Embryonic facial prominence (tissue), 1 donor: ENCODE measurements at regions not wholly inside any gene's neighbourhood (a gene's known extent, or its start where the extent isn't known, plus 50 kb on each side); places are given as distances from the start of the nearest gene placed in this dataset.

ENCODE experiments used
- DNase-seq: peaks from one replicate; pipeline ENCODE4 v3.0.0-alpha.2; 2016; ENCODE audit errors: extremely low spot score

DNA sequence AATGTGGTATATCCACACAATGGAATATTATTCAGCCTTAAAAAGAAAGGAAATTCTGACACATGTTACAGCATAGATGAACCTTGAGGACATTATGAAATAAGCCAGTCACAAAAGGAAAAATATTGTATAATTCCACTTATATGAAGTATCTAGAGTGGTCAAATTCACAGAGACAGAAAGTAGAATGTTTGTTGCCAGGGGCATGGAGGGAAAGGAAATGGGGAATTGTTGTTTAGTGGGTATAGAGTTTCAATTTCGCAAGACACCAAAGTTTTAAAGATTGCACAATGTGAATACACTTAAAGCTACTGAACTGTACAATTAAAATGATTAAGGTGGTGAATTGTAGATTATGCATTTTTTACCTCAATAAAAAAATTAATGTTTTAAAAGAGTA lies 92.9 kb downstream of the TXNL1 start:
- DNase-seq, result no peak

DNA sequence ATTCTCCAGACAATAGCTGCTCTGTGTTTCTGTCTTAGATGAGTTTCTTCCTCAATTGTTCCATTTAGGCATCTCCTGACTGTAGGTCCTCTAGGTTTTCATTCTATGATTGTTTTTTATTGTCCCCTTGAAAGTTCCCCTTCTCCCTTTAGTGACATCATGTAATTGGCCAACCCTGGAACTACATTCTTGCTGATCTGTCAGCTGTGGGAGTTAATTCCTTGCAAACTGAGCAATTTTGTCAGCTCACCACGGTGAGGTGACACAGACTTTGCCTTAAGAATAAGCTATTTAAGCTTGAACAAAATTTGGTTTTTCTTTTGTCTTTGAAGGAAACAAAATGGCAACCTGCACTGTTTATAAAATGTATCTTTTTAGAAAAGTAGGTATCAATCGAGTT lies 95.9 kb downstream of the TXNL1 start:
- DNase-seq, result no peak

DNA sequence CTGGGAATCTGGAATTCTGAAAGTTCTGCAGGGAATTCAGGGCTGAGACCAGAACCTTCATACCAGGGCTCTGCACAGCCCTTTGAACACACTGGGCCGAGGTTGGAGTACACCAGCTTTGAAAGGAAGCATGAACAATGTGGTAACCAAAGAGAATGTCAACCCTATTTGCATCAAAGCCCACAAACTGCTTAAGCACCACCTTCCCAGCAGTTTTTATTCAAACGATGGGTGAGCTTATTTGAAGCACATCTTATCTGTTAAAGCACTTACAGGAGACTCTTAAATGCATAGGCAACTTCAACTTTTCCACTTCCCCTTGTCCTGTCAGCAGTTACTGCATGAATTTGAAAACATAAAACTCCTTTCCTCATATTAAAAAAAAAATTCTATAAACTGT lies 96.6 kb downstream of the TXNL1 start:
- no peak for DNase-seq

DNA sequence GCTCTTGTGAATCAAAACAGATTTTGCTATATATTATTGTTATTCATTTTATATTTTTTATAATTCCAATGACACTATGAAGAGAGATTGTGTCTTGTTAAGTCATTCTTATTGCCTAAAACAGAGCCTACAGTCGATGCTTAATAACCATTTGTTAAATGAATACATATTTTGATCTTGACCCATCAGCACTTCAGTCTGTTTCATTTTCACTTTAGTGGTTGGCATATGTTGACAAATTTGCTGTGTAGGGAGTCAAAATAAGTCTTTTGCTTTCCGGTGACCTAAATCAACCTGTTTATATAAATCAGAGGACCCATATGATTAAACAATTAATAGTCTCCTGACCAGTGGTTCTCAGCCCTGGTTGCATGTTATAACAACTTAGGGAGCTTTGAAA lies 97.1 kb downstream of the TXNL1 start:
- DNase-seq, result no peak

DNA sequence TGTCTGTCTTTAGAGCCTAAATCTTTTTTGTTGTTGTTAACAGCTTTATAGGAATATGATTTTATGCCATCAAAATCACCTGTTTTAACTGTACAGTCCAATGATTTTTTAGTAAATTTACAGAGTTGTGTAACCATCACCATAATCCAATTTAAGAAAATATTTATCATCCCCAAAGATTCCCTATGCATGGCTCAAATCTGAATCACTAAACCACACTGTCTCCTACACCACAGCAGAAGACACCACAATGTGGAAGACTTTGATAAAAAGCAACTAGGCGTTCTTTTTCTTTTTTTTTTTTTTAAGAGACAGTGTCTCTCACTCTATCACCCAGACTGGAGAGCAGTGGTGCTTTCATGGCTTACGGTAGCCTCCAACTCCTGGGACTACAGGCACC lies 99.6 kb downstream of the TXNL1 start:
- DNase-seq, result no peak

DNA sequence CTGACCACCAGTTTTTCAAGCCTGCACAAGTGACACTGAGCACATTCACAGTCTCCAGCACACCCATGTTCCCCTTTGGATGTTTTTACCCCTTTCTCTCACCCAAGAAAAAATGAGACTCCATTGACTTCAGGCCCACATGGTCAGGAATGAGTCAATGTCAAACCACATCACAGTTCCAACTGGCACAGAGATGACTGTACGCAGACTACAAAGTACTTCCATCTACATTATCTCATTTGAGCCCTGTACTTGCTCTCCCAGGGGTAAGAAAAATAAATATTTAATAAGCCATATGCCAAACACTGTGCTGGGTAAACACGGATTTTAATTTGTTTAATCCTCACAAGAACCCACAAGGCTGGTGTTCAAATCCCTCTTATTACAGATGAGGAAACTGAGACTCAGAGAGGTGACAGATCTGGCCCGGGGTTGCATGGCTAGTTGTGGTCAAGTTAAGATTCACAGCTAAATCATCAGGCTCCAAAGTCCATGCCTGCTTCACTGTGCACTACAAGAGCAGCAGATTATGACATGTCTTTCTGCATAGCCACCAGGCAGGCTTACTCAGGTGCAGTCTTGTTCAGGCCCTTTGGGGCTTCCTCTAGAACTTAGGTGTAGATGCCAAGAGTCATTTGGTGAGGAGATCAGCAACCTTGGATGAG lies 106.1 kb downstream of the TXNL1 start:
- no peak for DNase-seq

DNA sequence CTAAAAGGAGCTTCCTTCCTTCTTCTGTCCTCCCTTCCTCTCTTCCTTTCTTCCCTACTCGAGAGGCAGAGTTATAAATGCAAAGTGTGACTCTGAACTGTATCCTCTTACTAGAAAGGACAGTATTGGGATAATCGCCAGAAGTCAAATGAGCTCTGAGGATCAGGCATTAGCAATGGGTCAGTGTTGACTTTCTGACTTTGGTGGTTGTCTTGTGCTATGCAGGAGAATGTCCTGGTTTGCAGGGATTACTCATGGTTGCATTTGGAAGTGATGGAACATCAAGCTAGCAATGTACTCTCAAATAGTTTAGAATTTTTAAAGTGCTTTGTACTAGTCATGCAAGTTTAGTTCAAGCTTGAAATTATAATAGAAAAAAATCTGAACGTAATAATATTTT lies 115.6 kb downstream of the TXNL1 start:
- no peak for DNase-seq

DNA sequence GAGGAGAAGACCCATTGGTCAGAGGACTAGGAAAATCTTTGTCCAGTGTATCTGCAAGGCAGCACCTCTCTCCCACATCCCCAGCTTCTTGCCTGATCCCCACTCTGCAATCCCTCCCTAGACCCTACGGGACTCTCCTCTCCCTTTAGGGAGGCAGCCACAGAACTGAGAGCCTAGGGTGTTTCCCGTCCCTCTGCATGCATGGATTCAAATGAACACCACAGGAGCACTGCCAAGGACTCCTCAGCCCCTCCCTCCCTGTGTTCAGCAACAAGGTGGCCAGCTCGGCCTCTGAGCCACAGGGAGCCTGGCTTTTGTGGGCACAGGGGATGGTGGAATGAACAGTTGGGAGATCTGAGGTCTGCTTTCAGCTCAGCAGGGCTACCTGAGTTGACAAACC lies 117.1 kb downstream of the TXNL1 start:
- no peak for DNase-seq

DNA sequence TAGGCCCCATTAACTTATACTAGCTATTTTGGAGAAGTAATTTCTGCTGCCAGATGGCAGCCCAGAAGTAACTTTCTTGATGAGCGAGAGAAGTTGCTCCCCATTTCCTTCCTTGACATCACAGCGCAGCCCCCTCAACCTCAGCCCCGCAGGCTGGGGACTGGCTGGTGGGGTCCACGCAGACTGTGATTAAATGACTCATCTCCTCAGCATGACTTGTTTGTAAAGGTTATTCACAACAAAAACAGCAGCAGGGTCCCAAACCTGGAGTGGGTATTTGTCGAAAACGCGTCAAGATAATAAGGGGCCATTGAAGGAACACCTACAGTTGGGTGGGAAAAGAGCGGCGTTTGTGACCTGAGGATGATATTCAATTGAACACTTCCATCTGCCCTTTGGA lies 120.6 kb downstream of the TXNL1 start:
- DNase-seq, result no peak

DNA sequence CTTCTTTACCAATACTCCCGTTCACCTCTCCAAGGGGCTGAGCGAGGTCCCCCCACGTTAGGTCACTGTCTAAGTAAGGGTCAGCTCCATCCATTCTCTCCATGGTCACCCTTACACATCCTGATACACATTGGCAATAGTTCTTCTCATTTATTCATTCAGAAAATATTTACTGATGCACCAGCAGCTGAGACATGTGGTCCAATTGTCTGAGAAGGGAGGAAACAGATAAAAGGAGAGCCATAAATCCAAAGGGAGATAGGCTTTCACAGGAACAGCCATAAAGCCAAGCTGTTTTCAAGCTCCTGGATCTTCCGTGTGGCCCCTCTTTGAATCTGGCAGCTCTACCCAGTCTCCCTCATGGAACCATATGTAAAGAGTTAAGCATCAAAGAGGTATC lies 121.2 kb downstream of the TXNL1 start:
- no peak for DNase-seq

DNA sequence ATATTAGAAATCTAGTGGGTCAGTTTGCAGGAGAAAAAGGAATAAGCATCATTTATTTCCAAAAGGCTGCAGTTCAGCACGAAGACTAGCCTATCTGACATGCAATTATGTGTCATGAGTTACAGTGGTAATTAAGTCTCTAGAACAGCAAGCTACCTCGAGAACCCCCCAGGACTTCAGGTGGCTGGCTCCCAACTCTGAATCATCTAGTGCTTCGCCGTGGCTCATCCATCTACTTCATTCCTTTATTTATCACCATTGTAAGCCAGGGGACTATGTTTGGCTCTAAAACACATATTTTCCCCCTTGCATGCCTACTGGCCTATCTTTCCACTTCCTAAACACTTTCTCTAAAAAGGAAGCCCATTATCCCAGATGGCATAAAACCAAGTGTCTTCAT lies 121.6 kb downstream of the TXNL1 start:
- no peak for DNase-seq

DNA sequence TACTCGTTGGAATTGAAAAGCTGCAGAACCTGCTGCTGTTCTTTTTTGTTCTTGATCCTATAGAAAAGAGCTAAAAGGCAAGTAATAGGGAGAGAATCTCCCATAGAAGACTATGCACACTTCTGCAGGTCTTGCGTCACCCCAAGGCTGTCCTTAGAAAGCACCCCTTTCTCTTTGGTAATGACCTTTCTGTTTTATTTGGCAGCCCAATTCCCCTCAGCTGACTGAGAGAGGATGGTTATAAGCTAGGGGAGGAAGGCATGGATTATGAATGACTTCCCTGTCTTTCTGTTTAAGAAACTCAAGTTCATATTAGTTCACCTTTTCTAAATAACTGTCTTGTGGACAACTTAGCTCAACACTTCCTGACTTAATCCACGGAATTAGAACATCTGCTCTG lies 122.9 kb downstream of the TXNL1 start:
- no peak for DNase-seq

DNA sequence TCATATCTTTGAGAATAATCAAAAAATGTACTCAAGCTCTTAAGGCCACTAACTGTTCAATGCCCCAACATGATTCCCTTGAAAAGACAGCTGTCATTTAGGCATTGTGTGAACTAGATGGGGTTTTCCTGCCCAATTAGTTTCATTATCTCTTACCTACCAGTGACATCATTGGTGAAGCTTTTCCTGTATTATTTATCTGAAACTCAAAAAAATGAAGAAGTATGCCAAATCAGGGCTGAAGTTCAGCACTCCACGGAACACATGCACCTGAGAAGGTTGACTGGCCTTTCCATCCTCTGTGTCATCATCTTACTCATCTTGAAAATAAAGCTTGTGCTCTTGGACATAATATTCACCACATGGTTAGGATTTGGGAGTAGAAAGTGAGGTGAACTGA lies 126.4 kb downstream of the TXNL1 start:
- DNase-seq, result no peak

DNA sequence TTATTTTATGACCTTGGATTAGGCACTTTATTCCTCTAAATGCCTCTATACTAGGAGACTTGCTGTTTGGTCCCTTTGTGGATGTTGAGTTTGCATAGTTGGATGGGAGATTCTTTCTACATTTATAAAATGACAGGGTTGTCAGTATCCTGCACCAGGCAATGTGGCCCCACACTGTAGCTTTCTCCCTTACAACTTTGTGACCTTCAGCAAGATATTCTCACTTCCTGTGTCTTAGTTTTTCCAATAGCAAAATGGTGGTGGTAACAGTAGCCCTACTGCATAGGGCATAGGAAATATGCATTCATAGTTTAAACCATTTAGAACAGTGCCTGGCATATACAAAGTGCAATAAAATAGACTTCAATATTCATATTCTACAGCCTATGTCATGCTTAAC lies 128.3 kb downstream of the TXNL1 start:
- no peak for DNase-seq

DNA sequence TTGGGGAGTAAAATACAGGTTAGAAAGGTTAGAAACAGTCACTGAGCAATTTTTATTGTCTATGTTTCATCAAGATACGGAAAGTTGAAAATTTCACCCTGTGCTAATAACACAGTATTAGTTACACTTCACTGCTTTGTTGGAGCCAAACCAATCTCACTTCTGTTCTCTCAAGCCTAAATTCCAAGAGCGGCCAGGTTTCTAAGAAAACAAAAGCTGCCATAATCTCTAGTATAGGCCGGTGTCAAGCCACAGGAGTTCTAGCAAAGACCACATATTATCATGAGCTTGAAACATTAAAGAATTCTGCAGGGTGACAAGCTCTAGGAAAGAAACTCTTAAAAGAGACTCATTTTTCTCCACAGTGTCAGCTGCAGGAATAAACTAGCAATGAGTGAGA lies 128.7 kb downstream of the TXNL1 start:
- DNase-seq, result no peak

DNA sequence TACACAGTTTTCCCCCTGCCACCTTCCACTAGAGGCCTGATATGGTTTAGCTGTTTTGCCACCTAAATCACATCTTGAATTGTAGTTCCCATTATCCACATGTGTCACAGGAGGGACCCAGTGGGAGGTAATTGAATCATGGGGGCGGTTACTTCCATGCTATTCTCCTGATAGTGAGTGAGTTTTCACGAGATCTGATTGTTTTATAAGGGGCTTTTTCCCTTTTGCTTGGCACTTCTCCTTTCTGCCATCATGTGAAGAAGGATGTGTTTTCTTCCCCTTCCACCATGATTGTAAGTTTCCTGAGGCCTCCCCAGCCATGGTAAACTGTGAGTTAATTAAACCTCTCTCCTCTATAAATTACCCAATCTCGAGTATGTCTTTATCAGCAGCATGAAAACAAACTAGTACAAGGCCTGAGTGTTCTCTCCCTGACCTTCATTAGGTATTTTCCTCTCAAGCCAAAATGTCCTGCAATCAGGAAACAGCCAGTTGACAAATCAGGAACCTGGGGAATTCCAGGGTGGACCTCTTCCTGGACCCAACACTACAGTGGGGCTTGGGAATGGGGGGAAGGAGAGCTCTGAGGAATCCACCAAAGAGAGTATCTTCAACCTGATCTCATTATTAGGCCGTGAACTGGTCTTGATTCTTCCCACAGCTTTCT lies 129.9 kb downstream of the TXNL1 start:
- DNase-seq, result no peak

DNA sequence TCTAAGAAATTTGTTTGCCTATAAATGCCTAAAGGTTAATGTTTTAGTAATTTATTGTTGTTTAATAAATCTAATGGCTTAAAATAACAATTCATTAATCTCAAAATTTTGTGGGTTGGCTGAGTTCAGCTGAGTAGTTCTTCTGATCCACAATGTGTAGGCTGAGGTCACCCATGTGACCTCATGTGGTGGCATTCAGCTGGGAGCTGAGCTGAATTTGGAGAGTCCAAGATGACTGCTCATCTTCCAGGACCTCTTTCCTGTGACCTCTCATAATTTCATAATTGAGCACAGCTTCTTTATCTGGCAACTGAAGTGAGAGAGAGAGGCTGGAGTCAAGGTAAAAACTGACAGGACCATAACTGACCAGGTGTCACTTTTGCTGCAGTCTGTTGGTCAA lies 132.4 kb downstream of the TXNL1 start:
- DNase-seq, result no peak

DNA sequence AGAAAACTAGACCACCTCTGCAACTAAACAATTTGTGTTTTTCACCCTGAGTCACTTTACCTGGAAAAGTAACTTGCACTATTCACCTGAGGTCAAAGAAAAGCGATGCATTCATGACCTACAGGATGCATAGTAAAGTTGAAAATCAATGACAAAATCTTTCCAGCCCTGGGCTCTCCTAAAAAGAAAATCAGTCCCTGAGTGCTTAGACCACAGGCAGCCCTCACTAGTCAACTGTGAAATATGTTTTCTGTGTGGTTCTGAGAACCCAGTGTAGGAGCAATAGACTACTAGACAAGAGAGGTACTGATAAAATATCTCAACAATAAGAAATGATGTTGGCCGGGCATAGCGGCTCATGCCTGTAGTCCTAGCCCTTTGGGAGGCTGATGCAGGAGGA lies 133.1 kb downstream of the TXNL1 start:
- DNase-seq, result no peak

DNA sequence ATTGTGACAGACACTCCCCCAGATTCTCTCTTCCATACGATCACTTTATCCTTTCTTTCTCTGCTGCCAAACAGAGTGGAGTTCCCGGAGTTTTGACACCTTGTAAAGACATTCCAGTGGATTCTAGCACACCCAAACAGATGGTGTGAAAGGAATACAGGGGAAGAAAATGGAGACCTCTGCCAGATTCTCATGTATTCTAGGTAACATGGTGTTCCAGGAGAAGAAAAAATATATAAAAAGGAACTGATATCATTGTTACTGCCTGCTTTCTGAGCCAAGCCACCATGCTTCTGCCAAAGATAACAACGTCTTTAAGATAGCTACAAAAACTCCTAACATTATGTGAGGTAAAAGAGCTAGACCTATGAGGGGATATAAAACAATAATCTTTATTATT lies 136.5 kb downstream of the TXNL1 start:
- DNase-seq, result no peak

DNA sequence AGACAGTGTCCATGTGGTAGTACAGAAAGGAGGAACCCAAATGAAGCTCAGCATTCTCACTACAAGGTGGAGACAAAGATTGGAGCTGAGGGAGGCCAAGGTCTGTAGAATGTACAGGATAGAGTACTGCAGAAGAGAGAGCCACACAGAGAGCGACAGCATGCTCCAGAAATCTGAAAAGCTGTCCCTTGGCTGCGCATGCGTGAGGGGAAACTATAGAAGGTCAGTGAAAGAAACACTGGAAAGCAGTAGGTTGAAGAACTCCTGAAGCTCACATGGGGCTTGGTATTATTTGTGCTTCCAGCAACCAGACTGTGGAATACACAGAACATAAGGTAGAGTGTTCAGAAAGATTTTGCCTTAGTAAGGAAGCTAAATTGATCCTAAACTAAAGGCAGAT lies 142.5 kb downstream of the TXNL1 start:
- no peak for DNase-seq

DNA sequence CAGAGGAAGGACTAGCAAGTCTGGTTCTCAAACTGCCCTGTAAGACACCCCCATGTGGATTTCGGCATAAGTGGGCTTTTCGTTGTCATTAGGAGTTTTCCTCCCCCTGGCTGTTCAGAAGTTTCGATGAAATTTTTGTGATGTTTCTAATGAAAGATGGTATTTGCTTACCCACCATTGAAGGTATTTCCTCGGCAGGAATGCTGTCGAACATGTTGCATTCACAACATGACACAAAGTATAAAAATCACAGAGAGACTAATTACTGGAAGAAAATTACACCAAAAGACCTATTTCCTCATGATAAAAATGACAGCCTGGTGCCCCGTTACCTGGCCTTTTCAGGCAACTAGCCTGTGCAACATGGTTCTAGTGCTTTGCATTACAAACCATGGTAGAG lies 144.9 kb downstream of the TXNL1 start:
- DNase-seq, result no peak

DNA sequence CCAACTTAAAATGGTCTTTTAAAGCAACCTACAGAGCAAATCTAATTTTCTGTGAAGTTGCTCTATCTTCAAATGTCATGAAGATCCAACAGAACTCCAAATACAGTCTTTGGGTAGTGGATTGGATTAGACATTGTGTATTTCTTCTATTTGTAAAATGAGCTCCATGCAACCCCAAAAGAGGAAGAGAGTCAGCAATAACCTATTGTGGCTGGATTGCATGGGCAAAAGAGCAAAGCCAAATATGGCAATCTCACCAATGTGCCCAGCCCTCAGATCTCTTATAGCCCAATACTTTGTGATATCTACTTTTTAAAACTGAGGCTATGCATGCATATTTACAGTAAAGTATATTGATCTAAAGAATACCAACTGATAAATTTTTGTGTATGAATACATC lies 146.3 kb downstream of the TXNL1 start:
- no peak for DNase-seq

DNA sequence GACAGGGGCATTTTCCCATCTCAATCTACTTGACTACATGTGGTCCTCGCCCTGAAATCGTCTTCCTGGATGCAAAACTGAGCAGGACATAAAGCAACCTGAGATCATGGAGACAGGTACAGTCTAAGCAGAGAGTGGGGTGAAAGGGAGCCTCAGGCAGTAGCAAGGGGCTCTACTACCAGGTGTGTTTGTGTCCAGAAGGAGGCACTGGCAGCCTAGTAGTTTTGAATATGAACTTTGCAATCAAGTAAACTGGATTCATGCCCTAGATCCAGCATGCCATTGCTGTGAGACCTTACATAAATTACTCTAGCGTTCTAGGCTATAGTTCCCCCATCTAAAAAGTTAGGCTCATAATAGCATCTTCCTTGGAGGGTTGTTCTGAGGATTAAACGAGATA lies 147.4 kb downstream of the TXNL1 start:
- no peak for DNase-seq

DNA sequence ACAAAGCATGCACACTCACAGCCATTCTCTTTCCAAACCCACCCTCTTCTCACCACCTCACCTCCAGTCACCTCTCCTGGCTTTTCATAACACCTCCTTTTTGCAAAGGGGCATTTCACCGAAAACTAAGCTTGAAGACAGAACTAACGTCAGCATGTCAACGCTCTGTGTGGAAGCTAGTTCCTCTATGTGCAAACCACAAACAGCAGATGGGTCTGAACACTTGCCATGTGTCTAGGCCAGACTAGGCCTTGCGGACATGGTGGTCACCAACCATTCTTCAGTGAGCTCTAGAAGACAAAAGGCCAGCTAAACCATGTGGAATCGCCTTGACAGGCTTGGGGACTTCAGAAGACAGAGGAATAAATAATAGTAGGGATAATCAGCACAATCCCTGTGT lies 148.5 kb downstream of the TXNL1 start:
- no peak for DNase-seq
